GM12878 (cell line): ENCODE measurements at regions not wholly inside any gene's neighbourhood (a gene's known extent, or its start where the extent isn't known, plus 50 kb on each side); places are given as distances from the start of the nearest gene placed in this dataset.
A peak's percentile ranks its signal among the peaks of the same experiment; 100 is the strongest.

Experiments
- ATAC-seq: fragments of 200-7000 bp; cut with Tn5 transposase; 3 replicates; pipeline ENCODE4 v1.9.1; 2020; ENCODE audit warnings: mild to moderate bottlenecking, moderate library complexity
- BruUV-seq: library from RNA; stranded (reverse); fragments of 400-500 nt; replicated peaks from 2 replicates; lab custom pipeline; 2021; lab: Mats Ljungman, UMichigan
- CTCF ChIA-PET: fragments of 300-600 bp; sonication (Branson Sonifier 250); formaldehyde crosslinking; extraction: SDS; loops from one replicate; lab custom pipeline; 2021; ENCODE audit warnings: inconsistent platforms; lab: Yijun Ruan, JAX
- POLR2A ChIA-PET: fragments of 350-600 bp; formaldehyde crosslinking; extraction: SDS; loops from one replicate; lab custom pipeline; 2021; ENCODE audit warnings: inconsistent platforms; lab: Charles Lee
- RAD21 ChIA-PET: fragments of 300-600 bp; sonication (Branson Sonifier 250); formaldehyde crosslinking; loops from one replicate; lab custom pipeline; 2023; ENCODE audit warnings: antibody characterized with exemption; ENCODE audit not compliant: unreplicated experiment; lab: Charles Lee
- SMC1A ChIA-PET: fragments of 300-600 bp; sonication (Branson Sonifier 250); formaldehyde crosslinking; loops from one replicate; lab custom pipeline; 2023; ENCODE audit not compliant: unreplicated experiment, uncharacterized antibody; lab: Charles Lee
- DNase-seq: peaks from one replicate; pipeline ENCODE4 v3.0.0-alpha.2; 2011; ENCODE audit warnings: low read depth, low spot score
- FAIRE-seq: peaks from 3 replicates; lab custom pipeline; 2011; peaks lifted over from hg19 to GRCh38; lab: Jason Lieb, UNC
- H2AFZ ChIP-seq: 2 replicates; pipeline ENCODE4 v1.6.0; 2011; ENCODE audit warnings: low read depth, low read length, control low read depth; ENCODE audit not compliant: control insufficient read depth
- H3K27ac ChIP-seq: 2 replicates; pipeline ENCODE4 v1.5.1; 2011; ENCODE audit warnings: control low read depth; ENCODE audit not compliant: control insufficient read depth, insufficient read depth
- H3K27me3 ChIP-seq, 2 experiments: replicated peaks in 1 of 2; 2 replicates each; pipeline versions ENCODE4 v1.6.0 to v1.6.1; 2011; ENCODE audit warnings: low read length in 1 of 2; ENCODE audit not compliant: control insufficient read depth in 2 of 2, insufficient read depth in 2 of 2
- H3K36me3 ChIP-seq, 2 experiments: 2 replicates each; pipeline ENCODE4 v1.5.1; 2011; ENCODE audit warnings: low read length in 1 of 2; ENCODE audit not compliant: control insufficient read depth in 2 of 2, insufficient read depth in 2 of 2
- H3K4me1 ChIP-seq: 2 replicates; pipeline ENCODE4 v1.6.1; 2011; ENCODE audit warnings: mild to moderate bottlenecking, low read length, moderate library complexity, mixed read lengths; ENCODE audit not compliant: control insufficient read depth, insufficient read depth
- H3K4me2 ChIP-seq: 2 replicates; pipeline ENCODE4 v1.6.0; 2011; ENCODE audit warnings: control low read depth; ENCODE audit not compliant: control insufficient read depth, insufficient read depth
- H3K4me3 ChIP-seq: fragments of 200-600 bp; sonication (generic); 2 replicates; pipeline ENCODE4 v1.5.1; 2016
- H3K79me2 ChIP-seq: 2 replicates; pipeline ENCODE4 v1.6.0; 2011; ENCODE audit warnings: low read length; ENCODE audit not compliant: control insufficient read depth, insufficient read depth
- H3K9ac ChIP-seq: 2 replicates; pipeline ENCODE4 v1.8.0; 2011; ENCODE audit warnings: low read length, control low read depth, mixed read lengths; ENCODE audit not compliant: control insufficient read depth, insufficient read depth
- H3K9me3 ChIP-seq: replicated peaks from 3 replicates; pipeline ENCODE4 v1.5.1; 2011; ENCODE audit warnings: mild to moderate bottlenecking, low read length; ENCODE audit not compliant: control insufficient read depth, insufficient read depth
- H4K20me1 ChIP-seq: 2 replicates; pipeline ENCODE4 v1.6.0; 2011; ENCODE audit not compliant: control insufficient read depth, insufficient read depth
- CHD1 ChIP-seq: IDR thresholded peaks from 2 replicates; pipeline ENCODE4 v1.6.1; 2012; ENCODE audit warnings: low read depth, low read length, improper control_type of control experiment
- FOXM1 ChIP-seq: IDR thresholded peaks from 2 replicates; pipeline ENCODE4 v1.6.1; 2012; ENCODE audit warnings: low read depth, mild to moderate bottlenecking, inconsistent platforms, low read length, moderate library complexity
- RAD21 ChIP-seq: IDR thresholded peaks from 2 replicates; pipeline ENCODE4 v1.6.1; 2011; ENCODE audit warnings: mild to moderate bottlenecking, low read depth, low read length, moderate library complexity; ENCODE audit not compliant: insufficient read depth
- RELB ChIP-seq: fragments of 450-650 bp; IDR thresholded peaks from 2 replicates; pipeline ENCODE4 v1.6.1; 2017; ENCODE audit warnings: low read depth, mild to moderate bottlenecking, moderate library complexity
- SMC3 ChIP-seq: IDR thresholded peaks from 2 replicates; pipeline ENCODE4 v1.6.1; 2011; ENCODE audit warnings: low read length, improper control_type of control experiment, borderline replicate concordance
- WGBS: methylation state at CpG from one replicate; pipeline ENCODE4 v1.1.6; 2016; ENCODE audit warnings: low lambda C conversion rate; ENCODE audit not compliant: insufficient replicate concordance, insufficient coverage; ENCODE audit errors: missing lambda C conversion rate; 5-methylcytosine and 5-hydroxymethylcytosine counted together
- in situ Hi-C: fragments of 300-500 bp; cut with MboI; formaldehyde crosslinking; loops from 9 replicates; pipeline ENCODE4 v1.14.3; 2018; ENCODE audit warnings: mixed read lengths
- intact Hi-C: fragments of 100-400 bp; cut with micrococcal nuclease; formaldehyde crosslinking; loops from one replicate; pipeline ENCODE4 v1.14.2; 2022; ENCODE audit not compliant: unreplicated experiment
- TF ChIP-seq, protein P1 (sequence below), 3 experiments: IDR thresholded peaks in 2 of 3; conservative IDR thresholded peaks in 1 of 3; 2 replicates each; pipeline ENCODE4 v1.5.1; 2011; ENCODE audit warnings: low read depth in 3 of 3, low read length in 3 of 3, mild to moderate bottlenecking in 3 of 3, control low read depth in 2 of 3, moderate library complexity in 2 of 3, inconsistent platforms in 1 of 3, mixed read lengths in 1 of 3; ENCODE audit not compliant: control insufficient read depth in 2 of 3, insufficient read depth in 1 of 3; ENCODE audit errors: extremely low read depth in 1 of 3

- Histone ChIP-seq H3K36me3 (no peaks in the 10 kb centered on the region), H3K79me2 (no peaks in the 10 kb centered on the region), H3K27ac (no peak overlapping the region), H4K20me1 (no peaks in the 10 kb centered on the region), H2AFZ (no peak overlapping the region), H3K4me1 (no peaks in the 10 kb centered on the region), H3K9me3 (no peaks in the 10 kb centered on the region), H3K4me2 (no peak overlapping the region), H3K4me3 (no peak overlapping the region), H3K27me3 (no peaks in the 10 kb centered on the region), H3K9ac (no peak overlapping the region)
- ATAC-seq (0 out of 3 replicates have a peak, but pooled peaks have one; percentile 20), FAIRE-seq (no peak), DNase-seq (no peak)
- 15% methylated on average over 2 of the region's 2 CpGs for WGBS
- BruUV-seq: no TSS peak
- ChIA-PET POLR2A (no interaction called here), CTCF (interaction anchor here (0.6 to 1.5 kb wide), 3 partner anchors 77 to 297 kb away, joined by 3 to 7 read pairs (median 3); no protein-coding TSS in a partner anchor), RAD21 (interaction anchor here (1.0 kb wide), 1 partner anchor 19 kb away, joined by 3 read pairs; no protein-coding TSS in a partner anchor), SMC1A (interaction anchor here (1.1 to 1.2 kb wide), 2 partner anchors 108 to 109 kb away, joined by 3 read pairs; no protein-coding TSS in a partner anchor)
- in situ Hi-C loops: no loop called here
- intact Hi-C loops: loop anchor here (1.0 to 10.0 kb wide), 2 partner anchors 108 to 1942 kb away; no protein-coding TSS in a partner anchor
- TF ChIP-seq FOXM1 (no peak), CHD1 (no peak), RELB (no peak), RAD21 (peak; percentile 39), SMC3 (peak; percentile 34; the same call in 1 of the 2 replicates)
- TF ChIP-seq, protein P1, sequence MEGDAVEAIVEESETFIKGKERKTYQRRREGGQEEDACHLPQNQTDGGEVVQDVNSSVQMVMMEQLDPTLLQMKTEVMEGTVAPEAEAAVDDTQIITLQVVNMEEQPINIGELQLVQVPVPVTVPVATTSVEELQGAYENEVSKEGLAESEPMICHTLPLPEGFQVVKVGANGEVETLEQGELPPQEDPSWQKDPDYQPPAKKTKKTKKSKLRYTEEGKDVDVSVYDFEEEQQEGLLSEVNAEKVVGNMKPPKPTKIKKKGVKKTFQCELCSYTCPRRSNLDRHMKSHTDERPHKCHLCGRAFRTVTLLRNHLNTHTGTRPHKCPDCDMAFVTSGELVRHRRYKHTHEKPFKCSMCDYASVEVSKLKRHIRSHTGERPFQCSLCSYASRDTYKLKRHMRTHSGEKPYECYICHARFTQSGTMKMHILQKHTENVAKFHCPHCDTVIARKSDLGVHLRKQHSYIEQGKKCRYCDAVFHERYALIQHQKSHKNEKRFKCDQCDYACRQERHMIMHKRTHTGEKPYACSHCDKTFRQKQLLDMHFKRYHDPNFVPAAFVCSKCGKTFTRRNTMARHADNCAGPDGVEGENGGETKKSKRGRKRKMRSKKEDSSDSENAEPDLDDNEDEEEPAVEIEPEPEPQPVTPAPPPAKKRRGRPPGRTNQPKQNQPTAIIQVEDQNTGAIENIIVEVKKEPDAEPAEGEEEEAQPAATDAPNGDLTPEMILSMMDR (IDR thresholded peaks at IDR 0.05 in 2 of 3, conservative IDR thresholded peaks at IDR 0.05 in 1 of 3; ENCODE audit: control insufficient read depth in 2 of 3, extremely low read depth in 1 of 3, insufficient read depth in 1 of 3, low read depth in 3 of 3, low read length in 3 of 3): peak in 1 of 3 experiments; percentile 25; a peak in 2 of 6 replicates
Observed at GRCh38 chr2:138922973-138923563, 142.9 kb upstream of the NXPH2 start.
